Neural cell (in vitro differentiated cells): ENCODE measurements at regions not wholly inside any gene's neighbourhood (a gene's known extent, or its start where the extent isn't known, plus 50 kb on each side); places are given as distances from the start of the nearest gene placed in this dataset.

Source experiments
- H2AFZ ChIP-seq: fragments of 200-600, 300-800 bp; sonication (generic), shearing (Covaris generic); 2 replicates; pipeline ENCODE4 v1.6.0; 2014; ENCODE audit warnings: low read depth, mild to moderate bottlenecking, antibody characterized with exemption, low read length, moderate library complexity
- H3F3A ChIP-seq: fragments of 200-600 bp; shearing (Covaris generic); 2 replicates; pipeline ENCODE4 v1.6.1; 2016; ENCODE audit warnings: mild to moderate bottlenecking, moderate library complexity, mixed read lengths, antibody characterized with exemption, low read length; ENCODE audit not compliant: insufficient read depth, poor library complexity, severe bottlenecking
- H3K27ac ChIP-seq: fragments of 200-600, 300-800 bp; sonication (generic), shearing (Covaris generic); 2 replicates; pipeline ENCODE4 v1.5.1; 2014; ENCODE audit warnings: mild to moderate bottlenecking, low read length, moderate library complexity
- H3K27me3 ChIP-seq: fragments of 300-800, 200-600 bp; sonication (generic), shearing (Covaris generic); 2 replicates; pipeline ENCODE4 v1.6.0; 2014; ENCODE audit warnings: mild to moderate bottlenecking, low read depth, low read length, moderate library complexity; ENCODE audit not compliant: insufficient read depth
- H3K36me3 ChIP-seq: fragments of 300-800, 200-600 bp; sonication (generic), shearing (Covaris generic); 2 replicates; pipeline ENCODE4 v1.5.1; 2014; ENCODE audit warnings: mild to moderate bottlenecking, antibody characterized with exemption, low read length, moderate library complexity; ENCODE audit not compliant: insufficient read depth
- H3K4me2 ChIP-seq: fragments of 300-800, 200-600 bp; sonication (generic), shearing (Covaris generic); 2 replicates; pipeline ENCODE4 v1.6.0; 2014; ENCODE audit warnings: mild to moderate bottlenecking, low read length
- H3K4me3 ChIP-seq: fragments of 300-800, 200-600 bp; sonication (generic), shearing (Covaris generic); 2 replicates; pipeline ENCODE4 v1.5.1; 2014; ENCODE audit warnings: mild to moderate bottlenecking, low read length, moderate library complexity
- H3K79me2 ChIP-seq: fragments of 200-600 bp; shearing (Covaris generic); replicated peaks from 2 replicates; pipeline ENCODE4 v1.6.0; 2014; ENCODE audit warnings: mild to moderate bottlenecking, low read length, moderate library complexity; ENCODE audit not compliant: insufficient read depth
- H3K9ac ChIP-seq: fragments of 300-800, 200-600 bp; sonication (generic), shearing (Covaris generic); 2 replicates; pipeline ENCODE4 v1.6.1; 2016; ENCODE audit warnings: mild to moderate bottlenecking, low read length, mixed read lengths
- H3K9me2 ChIP-seq: fragments of 200-600 bp; shearing (Covaris generic); 2 replicates; pipeline ENCODE4 v1.6.1; 2016; ENCODE audit warnings: mild to moderate bottlenecking, low read length, mixed read lengths; ENCODE audit not compliant: insufficient read depth
- H3K9me3 ChIP-seq: fragments of 200-600, 300-800 bp; sonication (generic), shearing (Covaris generic); 2 replicates; pipeline ENCODE4 v1.6.1; 2016; ENCODE audit warnings: mild to moderate bottlenecking, mixed run types, low read length, moderate library complexity, mixed read lengths
- H4K20me1 ChIP-seq: fragments of 200-600 bp; shearing (Covaris generic); 2 replicates; pipeline ENCODE4 v1.6.1; 2016; ENCODE audit warnings: mild to moderate bottlenecking, mixed run types; ENCODE audit not compliant: insufficient read depth
- EP300 ChIP-seq: fragments of 450-650 bp; conservative IDR thresholded peaks from 2 replicates; pipeline ENCODE4 v1.6.1; 2014; ENCODE audit warnings: antibody characterized with exemption, mild to moderate bottlenecking, moderate library complexity; ENCODE audit not compliant: poor library complexity, severe bottlenecking
- EZH2 ChIP-seq: fragments of 200-600, 300-800 bp; shearing (Covaris generic), sonication (generic); IDR thresholded peaks from 2 replicates; pipeline ENCODE4 v1.6.1; 2014; ENCODE audit warnings: antibody characterized with exemption, low read length, borderline replicate concordance, mild to moderate bottlenecking; ENCODE audit not compliant: insufficient read depth, poor library complexity, severe bottlenecking
- MXI1 ChIP-seq: fragments of 450-650 bp; conservative IDR thresholded peaks from 2 replicates; pipeline ENCODE4 v1.6.1; 2014; ENCODE audit warnings: antibody characterized with exemption, mild to moderate bottlenecking; ENCODE audit not compliant: poor library complexity, severe bottlenecking
- POLR2AphosphoS5 ChIP-seq: IDR thresholded peaks from 2 replicates; pipeline ENCODE4 v1.6.1; 2012
- RAD21 ChIP-seq: fragments of 450-650 bp; conservative IDR thresholded peaks from 2 replicates; pipeline ENCODE4 v1.6.1; 2014; ENCODE audit warnings: antibody characterized with exemption, mild to moderate bottlenecking, moderate library complexity
- SMC3 ChIP-seq: fragments of 450-650 bp; conservative IDR thresholded peaks from 2 replicates; pipeline ENCODE4 v1.6.1; 2014; ENCODE audit warnings: antibody characterized with exemption, mild to moderate bottlenecking, moderate library complexity; ENCODE audit not compliant: poor library complexity
- TAF1 ChIP-seq: IDR thresholded peaks from 2 replicates; pipeline ENCODE4 v1.6.1; 2012; ENCODE audit warnings: low read depth
- TF ChIP-seq, protein P1 (sequence below): fragments of 450-650 bp; IDR thresholded peaks from 2 replicates; pipeline ENCODE4 v1.5.1; 2014; ENCODE audit warnings: antibody characterized with exemption, mild to moderate bottlenecking, moderate library complexity; ENCODE audit not compliant: poor library complexity, severe bottlenecking
- TF ChIP-seq, protein P2 (sequence below): IDR thresholded peaks from 2 replicates; pipeline ENCODE4 v1.6.1; 2012; ENCODE audit warnings: borderline replicate concordance

DNA sequence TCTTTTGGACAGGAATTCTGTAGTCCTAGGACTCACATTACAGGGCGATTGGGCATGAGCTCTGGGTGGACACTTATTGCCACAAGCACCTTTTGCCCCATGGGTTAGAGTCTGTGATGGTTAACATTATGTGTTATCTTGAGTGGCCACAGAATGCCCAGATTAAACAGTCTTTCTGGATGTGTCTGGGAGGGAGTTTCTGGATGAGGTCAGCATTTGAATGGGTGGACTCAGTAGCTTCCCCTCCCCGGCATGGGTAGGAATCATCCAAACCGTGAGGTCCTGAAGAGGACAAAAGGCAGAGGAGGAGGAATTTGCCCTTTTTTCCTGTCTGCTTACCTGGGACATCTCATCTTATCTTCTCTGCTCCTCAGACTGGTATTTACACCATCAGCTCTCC is 85.6 kb downstream of the BMP4 start:
- no peaks in the 10 kb centered on the region for H3K27me3 ChIP-seq
- TF ChIP-seq POLR2AphosphoS5 (no peak), EP300 (no peak), MXI1 (no peak), RAD21 (no peak), TAF1 (no peak), SMC3 (no peak), EZH2 (no peak)
- TF ChIP-seq, protein P1, sequence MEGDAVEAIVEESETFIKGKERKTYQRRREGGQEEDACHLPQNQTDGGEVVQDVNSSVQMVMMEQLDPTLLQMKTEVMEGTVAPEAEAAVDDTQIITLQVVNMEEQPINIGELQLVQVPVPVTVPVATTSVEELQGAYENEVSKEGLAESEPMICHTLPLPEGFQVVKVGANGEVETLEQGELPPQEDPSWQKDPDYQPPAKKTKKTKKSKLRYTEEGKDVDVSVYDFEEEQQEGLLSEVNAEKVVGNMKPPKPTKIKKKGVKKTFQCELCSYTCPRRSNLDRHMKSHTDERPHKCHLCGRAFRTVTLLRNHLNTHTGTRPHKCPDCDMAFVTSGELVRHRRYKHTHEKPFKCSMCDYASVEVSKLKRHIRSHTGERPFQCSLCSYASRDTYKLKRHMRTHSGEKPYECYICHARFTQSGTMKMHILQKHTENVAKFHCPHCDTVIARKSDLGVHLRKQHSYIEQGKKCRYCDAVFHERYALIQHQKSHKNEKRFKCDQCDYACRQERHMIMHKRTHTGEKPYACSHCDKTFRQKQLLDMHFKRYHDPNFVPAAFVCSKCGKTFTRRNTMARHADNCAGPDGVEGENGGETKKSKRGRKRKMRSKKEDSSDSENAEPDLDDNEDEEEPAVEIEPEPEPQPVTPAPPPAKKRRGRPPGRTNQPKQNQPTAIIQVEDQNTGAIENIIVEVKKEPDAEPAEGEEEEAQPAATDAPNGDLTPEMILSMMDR, result no peak
- TF ChIP-seq, protein P2, sequence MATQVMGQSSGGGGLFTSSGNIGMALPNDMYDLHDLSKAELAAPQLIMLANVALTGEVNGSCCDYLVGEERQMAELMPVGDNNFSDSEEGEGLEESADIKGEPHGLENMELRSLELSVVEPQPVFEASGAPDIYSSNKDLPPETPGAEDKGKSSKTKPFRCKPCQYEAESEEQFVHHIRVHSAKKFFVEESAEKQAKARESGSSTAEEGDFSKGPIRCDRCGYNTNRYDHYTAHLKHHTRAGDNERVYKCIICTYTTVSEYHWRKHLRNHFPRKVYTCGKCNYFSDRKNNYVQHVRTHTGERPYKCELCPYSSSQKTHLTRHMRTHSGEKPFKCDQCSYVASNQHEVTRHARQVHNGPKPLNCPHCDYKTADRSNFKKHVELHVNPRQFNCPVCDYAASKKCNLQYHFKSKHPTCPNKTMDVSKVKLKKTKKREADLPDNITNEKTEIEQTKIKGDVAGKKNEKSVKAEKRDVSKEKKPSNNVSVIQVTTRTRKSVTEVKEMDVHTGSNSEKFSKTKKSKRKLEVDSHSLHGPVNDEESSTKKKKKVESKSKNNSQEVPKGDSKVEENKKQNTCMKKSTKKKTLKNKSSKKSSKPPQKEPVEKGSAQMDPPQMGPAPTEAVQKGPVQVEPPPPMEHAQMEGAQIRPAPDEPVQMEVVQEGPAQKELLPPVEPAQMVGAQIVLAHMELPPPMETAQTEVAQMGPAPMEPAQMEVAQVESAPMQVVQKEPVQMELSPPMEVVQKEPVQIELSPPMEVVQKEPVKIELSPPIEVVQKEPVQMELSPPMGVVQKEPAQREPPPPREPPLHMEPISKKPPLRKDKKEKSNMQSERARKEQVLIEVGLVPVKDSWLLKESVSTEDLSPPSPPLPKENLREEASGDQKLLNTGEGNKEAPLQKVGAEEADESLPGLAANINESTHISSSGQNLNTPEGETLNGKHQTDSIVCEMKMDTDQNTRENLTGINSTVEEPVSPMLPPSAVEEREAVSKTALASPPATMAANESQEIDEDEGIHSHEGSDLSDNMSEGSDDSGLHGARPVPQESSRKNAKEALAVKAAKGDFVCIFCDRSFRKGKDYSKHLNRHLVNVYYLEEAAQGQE, result no peak
- no peak overlapping the region for H3K27ac ChIP-seq
- no peaks in the 10 kb centered on the region for H3K79me2 ChIP-seq
- H4K20me1 ChIP-seq, result no peaks in the 10 kb centered on the region
- H3F3A ChIP-seq, result no peaks in the 10 kb centered on the region
- H2AFZ ChIP-seq, result no peak overlapping the region
- H3K4me2 ChIP-seq, result no peak overlapping the region
- no peak overlapping the region for H3K9ac ChIP-seq
- no peaks in the 10 kb centered on the region for H3K9me3 ChIP-seq
- no peaks in the 10 kb centered on the region for H3K9me2 ChIP-seq
- H3K36me3 ChIP-seq, result no peaks in the 10 kb centered on the region
- H3K4me3 ChIP-seq, result no peak overlapping the region

DNA sequence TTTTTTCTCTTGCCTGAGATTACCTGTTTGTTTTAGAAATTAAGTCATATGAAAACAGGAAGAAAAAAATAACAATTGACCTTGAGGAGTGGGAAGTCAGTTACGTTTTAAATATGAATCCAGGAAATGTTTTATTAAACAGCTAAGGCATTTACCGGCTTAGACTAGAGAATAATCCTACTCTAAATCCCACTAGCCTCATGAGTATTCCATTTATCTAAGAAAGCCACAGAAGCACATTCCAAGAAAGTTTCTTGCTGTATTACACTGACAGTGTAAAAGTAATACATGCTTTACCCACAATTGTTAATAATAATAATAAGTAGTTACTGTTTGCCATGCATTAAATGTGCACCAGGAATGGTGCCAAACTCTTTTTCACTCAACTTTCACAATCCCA is 90.9 kb downstream of the BMP4 start:
- Histone ChIP-seq H3K27me3 (no peaks in the 10 kb centered on the region), H3K27ac (no peak overlapping the region), H3K79me2 (no peaks in the 10 kb centered on the region), H2AFZ (no peak overlapping the region), H3K36me3 (no peaks in the 10 kb centered on the region), H3K4me2 (no peak overlapping the region), H3K9me2 (no peaks in the 10 kb centered on the region), H3K4me3 (no peak overlapping the region), H3K9me3 (no peaks in the 10 kb centered on the region), H3K9ac (no peak overlapping the region), H4K20me1 (no peaks in the 10 kb centered on the region), H3F3A (no peaks in the 10 kb centered on the region)
- TF ChIP-seq SMC3 (no peak), TAF1 (no peak), EZH2 (no peak), RAD21 (no peak), POLR2AphosphoS5 (no peak), EP300 (no peak), MXI1 (no peak)
- TF ChIP-seq, protein P1, result no peak
- TF ChIP-seq, protein P2, result no peak
